ENCODE measurements at regions not wholly inside any gene's neighbourhood (a gene's known extent, or its start where the extent isn't known, plus 50 kb on each side); places are given as distances from the start of the nearest gene placed in this dataset.

- TF ChIP-seq CTCF (IDR thresholded peaks at IDR 0.05) (no peak), POLR2AphosphoS5 (IDR thresholded peaks at IDR 0.05) (no peak), POLR2A (IDR thresholded peaks at IDR 0.05) (no peak)
Measured at GRCh38 chr15:95653361-95653805, 677.1 kb upstream of the NR2F2 start.
